ENCODE measurements at regions not wholly inside any gene's neighbourhood (a gene's known extent, or its start where the extent isn't known, plus 50 kb on each side); places are given as distances from the start of the nearest gene placed in this dataset.
A peak's percentile ranks its signal among the peaks of the same experiment; 100 is the strongest.

DNA sequence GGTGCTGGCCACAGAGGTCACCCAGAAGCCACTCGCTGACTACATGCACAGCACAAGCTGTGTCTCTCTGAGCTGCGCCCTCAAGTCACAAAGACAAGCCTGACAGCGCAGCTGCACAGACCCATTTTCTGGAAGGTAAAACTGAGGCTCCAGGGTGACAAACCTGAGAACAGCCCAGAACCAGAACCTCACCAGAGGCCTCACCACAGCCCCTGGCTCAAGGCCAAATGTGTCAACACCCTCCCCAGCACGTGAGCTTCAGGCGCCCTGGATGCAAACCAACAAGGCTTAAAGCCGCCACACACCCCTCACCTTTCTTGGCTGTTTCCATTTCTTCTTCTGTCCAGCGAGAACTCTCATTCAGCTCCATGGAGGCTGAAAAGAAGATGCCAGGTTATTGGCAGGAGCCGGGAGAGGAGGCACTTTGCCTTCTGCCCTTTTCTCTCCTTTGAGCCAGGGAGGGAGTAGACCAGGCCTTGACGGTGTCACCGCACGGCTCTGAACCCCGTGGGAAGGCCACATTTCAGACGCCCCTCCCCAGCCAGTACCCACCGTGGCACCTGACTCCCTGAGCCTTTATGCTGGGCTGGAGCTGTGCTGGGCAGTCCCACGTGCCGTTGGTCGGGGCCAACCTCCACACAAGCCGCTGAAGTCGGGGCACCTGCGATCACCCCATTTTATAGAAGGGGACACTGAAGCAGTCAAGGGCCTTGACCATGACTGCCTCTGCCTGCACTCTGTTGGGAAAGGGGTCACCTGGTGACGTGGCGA lies 103.1 kb downstream of the RFLNA start:
- DNase-seq (ENCODE audit: low spot score) = peak; percentile 25

DNA sequence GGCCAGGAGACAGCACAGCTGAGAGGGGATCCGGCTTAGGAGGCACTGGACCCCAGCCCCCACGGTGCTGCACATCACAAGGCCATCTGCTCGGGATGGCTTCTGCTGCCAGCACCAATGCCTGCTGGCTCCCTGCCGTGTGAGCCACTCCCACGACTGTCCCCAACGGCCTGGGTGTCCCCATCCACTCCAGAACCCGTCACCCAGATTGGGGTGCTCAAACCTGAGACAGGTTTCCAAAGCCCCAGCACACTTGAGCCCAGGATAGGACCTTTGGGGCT lies 102.4 kb downstream of the RFLNA start:
- peak; percentile 13 for DNase-seq (ENCODE audit: low spot score)

DNA sequence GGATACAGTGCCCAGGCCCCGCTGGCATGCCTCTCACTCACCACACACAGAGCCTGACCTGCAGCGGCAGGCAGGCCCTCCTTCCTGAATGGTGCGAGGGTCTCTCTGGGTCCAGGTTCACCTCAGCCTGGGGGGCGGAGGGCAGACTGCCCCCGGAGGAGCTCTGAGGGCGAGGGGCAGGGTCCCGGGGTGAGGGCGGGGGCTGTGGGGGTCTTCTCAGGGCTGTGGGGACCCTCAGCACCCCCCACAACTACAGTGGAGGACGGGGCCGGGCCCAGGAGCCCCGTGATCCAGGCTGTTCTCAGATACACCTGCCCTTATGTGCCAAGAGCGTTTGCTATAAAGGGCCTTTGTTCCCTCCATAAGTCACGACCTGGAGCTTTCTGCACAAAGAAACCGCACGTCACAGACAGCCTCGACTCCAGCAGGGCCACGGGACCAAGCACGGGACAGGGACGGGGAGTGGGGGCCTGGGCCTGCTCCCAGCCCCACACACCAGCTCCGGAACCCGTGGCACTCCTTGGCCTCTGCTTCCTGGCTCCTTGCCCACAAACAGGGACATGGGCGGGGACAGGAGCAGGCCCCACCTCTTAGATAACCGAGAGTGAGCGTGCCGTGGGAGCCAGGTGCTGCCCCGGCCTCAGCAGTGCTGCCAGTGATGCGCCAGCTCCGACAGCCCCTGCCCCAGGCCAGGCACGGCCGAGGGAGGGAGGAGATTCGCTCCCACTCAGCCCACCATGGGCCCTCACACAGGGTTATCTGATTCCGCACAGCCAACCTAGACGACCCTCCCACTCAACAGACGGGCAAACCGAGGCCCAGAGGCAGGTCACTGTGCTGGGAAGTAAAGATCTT lies 101.9 kb downstream of the RFLNA start:
- peak; percentile 76 for DNase-seq (ENCODE audit: low spot score)

DNA sequence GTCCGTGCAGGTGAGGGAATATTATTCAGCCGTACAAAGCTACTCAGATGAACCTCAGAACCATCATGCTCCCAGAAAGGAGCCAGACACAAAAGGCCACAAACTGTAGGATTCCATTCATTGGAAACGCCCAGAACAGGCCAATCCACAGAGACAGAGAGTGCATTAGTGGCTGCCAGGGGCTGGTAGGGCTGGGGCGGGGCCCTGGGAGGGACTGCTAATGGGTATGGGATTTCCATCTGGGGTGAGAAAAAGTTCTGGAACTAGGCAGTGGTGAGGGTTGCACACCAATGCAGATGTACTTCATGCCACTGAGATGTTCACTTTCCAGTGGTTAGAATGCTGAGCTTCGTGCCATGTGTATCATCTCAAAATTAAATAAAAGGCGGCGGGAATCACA lies 101.1 kb downstream of the RFLNA start:
- peak; percentile 38 for DNase-seq (ENCODE audit: low spot score)

DNA sequence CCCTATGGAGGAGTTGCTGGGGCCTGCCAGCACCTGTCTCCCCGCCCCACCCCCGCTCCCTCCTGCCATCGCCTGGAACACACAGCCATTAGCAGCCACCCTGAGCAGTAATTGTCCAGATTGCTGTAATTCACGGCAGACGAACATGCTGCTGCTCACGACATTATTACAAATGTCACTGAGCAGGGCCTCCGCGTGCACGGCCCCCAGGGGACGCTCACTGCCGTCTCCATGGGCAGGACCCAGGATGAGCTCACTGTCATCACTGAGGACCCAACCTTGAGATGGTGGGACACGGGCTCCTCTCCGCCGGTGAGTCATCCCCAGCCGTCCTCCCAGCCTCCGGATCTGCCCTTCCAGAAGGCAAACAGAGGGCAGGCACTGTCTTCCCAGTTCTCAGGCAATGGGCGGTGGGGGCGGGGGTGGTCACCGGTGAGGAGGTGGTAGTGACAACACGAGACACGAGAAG lies 100.4 kb downstream of the RFLNA start:
- no peak for DNase-seq (ENCODE audit: low spot score)

DNA sequence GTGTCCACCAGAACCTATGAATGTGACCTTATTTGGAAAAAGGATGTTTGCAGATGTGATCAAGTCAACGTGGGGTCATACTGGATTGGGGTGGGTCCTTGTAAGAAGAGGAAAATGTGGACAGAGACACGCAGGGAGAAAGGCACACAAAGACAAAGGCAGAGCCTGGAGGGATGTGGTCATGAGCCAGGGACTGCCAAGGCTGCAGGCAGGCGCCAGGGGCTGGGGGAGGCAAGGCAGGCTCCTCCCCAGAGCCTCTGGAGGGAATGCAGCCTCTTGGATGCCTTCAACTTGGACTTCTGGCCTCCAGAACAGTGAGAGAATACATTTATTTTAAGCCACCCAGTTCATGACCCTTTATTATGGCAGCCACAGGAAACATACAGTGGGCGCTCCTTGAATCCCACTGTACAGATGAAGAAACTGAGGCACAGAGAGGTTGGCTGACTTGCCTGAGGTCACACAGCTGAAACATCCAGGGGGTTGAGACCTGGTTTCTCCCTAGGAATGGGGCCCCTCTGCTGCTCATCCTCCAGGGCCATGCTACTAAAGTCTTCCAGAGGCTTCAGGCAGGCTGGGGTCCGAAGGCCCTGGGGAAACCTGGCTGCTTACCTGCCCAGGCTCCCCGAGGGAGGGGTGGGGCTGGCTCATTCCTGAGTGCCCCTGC lies 99.7 kb downstream of the RFLNA start:
- no peak for DNase-seq (ENCODE audit: low spot score)

DNA sequence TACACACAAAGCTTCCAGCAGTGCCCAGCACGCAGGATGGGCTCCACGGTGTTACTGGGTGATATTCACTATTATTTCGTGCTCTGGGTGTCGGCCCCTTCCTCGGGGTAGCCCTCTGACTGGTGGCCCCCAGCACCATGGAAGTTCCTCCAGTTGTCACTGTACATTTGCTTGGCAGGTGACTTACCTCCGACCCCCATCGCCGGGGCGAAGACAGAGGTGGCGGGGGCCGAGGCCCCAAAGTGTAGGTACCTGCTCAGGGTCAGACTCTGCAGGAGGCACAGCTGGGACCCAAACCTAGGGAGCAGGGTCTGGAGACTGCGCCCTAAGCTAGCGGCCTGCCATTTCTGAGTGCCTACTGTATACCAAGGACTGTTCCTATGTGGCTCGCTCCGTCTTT lies 98.9 kb downstream of the RFLNA start:
- DNase-seq (ENCODE audit: low spot score) = no peak

DNA sequence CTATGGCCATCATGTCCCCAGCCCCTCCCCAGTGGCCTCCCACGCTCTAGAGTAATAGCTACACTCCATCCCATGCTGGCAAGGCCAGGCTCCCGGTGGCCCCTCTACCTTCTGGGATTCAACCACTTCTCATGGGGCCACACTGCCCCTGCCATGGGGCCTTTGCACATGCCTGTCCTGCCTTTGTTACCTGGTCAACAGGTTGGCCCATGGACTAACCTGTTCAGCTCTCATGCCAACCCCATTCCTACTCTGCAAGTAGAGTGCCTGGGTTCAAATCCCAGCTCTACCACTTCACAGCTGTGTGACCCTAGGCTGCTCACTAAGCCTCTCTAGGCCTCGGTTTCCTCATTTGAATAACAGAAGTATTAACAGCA lies 98.5 kb downstream of the RFLNA start:
- DNase-seq (ENCODE audit: low spot score) = no peak

DNA sequence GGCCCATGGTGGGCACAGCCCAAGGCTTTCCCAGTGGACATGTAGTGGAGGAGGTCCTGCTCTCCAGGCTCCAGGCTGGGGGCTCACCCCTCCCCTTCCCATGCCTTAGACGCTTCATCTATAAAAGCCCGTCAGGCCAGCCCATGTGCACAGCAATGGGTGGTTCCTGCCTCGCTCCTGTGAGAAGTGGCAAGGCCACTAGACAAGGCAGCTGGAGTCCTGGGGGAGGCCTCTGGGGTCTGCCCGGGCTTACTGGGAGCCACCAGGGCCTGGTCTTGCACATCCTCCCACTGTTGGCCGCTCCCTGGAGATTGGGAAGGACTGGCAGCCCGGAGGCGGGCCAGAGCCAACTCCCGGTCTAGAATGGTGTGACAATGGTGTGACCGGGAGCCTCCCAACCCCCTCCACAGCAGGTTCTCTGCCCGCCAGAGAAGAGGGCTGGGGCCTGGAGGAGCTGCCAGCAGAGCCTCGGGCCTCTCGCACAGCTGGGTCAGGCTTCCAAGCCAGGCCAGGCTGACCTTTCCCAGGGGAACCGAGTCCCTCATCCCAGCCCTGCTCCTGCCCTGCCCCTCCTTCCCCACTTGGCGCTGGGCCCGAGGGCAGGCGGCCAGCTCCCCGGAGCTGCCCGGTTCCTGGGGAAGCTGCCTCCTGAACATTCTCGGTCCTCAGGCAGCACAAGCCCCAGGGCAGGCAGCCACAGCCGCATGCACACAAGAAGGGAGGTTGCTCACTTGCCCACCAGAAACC lies 97.9 kb downstream of the RFLNA start:
- peak; percentile 82 for DNase-seq (ENCODE audit: low spot score)

DNA sequence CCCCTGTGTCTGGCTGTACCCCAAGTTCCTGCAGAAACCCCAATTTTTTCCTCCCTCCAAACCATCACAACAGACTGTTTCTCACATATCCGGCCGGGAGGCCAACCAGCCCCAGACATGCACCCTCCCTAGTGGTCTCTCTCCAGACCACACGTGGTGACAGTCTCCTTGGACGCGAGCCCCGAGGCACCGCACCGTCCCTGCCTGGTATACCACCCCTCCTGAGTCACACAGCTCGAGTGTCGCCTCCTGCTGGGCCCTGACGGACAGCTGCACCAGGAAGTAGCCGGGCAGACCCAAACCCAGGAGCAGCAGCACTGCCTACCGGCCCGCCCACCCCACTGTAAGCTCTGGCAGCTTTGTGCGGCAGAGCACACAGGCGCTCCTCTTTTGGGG lies 97.4 kb downstream of the RFLNA start:
- peak; percentile 59 for DNase-seq (ENCODE audit: low spot score)

DNA sequence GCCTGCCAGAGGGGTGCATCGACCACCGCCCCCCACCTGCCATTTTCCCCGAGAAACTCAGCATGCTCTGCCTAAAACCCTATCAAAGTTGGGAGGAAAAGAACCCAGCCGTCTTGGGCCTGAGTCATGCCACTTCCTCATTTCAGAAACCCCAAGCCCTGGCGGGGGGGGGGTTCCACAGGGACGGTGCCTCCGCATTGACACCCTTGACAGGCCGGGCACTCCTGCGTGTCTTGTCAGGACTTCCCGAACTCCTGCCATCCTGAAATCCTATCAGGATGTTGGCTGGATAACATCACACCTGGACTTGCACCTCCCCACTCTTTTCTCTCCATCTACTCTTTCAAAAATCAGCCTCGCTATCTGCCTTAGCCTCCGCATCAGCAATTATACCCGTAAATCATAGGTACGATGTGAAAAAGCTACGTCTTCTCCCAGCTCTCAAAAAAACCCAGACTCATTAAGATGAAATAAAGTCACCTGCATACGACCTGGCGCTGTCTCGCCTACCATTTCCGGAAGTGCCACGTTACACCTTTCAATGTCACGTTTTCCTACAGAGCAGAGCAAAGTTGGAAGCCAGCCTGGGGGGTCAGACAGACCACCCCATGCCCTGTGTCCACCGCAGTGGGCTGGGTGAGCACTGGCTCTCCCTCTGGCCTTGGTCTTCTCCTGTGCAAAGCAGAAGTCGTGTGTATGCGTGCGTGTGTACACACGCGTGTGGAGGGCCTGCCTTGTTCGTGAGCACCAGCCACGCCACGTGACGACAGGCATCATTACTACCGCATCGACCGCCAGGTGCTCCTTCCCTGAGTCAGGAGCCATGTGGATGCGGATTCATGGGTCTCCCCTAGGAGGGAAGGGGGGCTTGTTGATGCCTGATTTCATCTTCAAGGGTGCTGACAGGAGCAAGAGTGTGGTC lies 96.7 kb downstream of the RFLNA start:
- peak; percentile 70 for DNase-seq (ENCODE audit: low spot score)

DNA sequence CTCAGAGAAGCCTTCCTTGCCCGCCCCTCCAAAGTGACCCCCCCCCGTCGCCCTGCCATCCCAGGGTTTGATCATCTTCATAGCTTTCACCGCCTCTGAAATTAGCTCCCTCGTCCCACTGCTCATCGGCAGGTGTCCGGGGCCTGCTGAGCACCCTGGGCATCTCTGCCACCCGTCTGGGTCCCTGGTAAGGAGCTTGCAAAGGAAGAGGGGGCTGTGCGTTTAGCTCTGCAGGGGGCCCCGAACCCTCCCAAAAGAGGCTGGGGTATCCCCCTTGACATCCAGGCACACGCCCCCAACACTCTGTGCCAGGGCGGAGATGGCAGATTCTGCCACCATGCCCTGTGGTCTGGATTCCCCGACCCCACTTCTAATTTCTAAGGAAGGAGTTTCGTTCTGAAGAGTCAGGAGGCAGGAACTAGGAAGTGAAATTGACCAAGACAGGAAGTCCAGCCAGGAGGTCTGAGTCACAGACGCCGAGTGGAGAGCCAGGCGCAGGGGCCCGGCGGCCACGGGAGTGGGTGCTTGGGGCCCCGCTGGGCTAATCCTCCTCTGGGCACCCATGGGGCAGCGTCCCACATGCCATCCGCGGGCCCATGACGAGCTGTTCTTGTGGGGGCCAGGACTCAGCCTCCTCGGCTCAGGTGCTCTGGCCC lies 95.7 kb downstream of the RFLNA start:
- DNase-seq (ENCODE audit: low spot score) = peak; percentile 75

DNA sequence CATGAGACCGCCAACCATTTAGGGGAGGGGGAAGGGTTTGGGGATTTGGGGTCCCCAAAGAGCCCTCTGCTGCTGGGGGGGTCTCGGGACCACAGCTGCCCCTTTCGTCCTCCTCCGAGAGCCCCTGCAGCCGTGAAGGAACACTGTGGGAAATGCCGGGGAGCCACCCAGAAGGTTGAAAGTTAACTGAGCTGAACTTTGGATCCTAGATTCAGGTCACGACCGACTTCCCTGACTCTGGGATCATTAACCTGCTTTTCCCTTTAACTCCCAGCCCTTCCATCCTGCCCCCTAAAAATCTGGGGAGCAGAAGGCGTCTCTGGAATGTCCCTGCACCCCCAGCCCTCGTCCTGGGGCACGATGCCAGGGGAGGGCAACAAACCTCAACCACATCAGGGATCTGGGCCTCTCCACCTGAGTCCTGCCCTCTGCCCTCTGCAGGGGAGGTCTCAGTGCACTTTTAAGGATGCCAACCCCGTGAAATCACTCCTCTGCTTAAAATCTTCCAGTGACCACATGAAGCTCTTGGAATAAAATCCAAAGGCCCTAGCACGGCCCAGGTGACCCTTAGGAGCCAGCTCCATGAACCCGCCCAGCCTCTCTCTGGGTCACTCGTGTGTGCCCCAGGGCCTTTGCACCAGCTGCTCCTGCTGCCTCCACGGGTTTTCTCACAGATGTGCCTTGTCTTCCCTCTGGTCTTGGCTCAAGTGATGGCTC lies 95.0 kb downstream of the RFLNA start:
- peak; percentile 69 for DNase-seq (ENCODE audit: low spot score)

DNA sequence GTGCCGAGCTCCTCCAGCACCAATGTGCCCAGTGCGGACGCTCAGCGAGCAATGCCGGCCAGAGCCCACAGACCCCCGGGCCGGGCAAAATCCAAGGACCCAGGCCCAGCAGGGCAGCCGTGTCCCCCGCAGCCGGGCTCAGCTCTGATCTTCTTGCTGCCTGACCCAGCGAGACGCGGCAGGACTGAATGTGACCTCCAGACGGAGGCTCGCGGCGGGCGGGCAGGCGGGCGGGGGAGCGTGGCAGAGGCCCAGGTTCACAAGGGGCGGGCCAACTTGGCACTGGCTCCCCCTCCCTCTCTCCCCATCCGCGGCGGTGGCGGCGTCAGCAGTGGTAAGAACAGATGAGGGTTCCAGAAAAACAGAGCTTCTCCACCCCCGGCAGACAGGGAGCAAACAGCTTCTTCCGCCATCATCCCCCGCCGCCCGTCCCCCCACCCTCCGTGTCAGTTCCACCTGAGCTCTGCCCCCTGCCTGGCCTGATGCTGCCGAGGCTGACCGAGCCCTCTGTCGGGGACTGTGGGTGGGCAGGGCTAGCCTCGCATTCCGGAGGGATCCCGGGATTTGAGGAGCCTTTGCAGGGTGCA lies 94.3 kb downstream of the RFLNA start:
- DNase-seq (ENCODE audit: low spot score) = peak; percentile 82

DNA sequence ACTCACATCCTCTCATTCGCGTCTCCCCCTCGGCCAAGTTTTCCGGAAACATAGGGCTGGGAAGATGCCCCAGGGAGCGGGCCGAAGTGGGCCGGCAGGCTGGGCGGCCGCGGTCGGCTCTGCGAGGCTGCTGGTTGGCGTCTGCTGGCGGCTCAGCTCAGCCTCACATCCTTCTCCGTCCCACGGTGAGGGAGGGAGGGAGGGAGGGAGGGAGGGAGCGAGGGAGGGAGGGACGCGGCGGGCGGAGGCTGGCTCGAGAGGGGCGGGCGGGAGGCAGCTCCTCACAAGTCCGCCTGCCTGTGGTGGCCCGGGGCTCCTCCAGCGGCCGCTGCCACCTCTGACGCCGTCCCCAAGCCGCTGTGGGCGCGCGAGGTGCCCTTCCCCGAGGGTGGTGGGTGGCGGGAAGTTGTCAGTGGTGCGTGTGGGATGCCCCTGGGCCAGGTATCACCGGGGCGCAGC lies 93.8 kb downstream of the RFLNA start:
- peak; percentile 79 for DNase-seq (ENCODE audit: low spot score)

DNA sequence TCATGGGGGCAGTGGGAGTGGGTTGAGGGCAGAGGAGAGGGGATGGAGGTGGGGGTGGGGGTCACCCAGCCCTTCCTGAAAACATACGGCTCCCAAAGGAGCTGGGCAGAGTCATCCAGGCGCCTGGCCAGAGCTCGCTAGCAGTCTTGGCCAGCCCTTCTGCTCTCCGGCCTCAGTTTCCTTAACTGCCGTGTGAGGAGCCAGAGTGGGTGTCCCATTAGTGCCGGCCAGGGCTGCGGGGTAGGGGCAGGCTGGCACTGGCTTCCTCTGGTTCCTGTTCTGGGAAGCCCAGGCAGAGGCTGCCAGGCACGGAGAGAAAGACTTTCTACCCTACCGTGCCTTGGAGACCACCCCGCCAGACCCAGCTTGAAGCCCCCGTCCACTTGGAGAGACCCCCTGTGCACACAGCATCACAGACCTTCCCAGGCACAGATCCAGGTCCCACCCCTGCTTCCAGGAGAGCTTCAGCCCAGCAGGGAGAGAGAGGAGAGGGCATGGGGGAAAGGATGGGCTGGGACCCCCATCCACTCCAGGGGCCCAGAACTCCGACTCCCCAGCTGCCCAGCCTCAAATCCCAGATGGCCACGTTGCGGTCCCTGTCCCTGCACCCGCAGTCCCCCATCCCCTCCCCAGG lies 93.3 kb downstream of the RFLNA start:
- no peak for DNase-seq (ENCODE audit: low spot score)

DNA sequence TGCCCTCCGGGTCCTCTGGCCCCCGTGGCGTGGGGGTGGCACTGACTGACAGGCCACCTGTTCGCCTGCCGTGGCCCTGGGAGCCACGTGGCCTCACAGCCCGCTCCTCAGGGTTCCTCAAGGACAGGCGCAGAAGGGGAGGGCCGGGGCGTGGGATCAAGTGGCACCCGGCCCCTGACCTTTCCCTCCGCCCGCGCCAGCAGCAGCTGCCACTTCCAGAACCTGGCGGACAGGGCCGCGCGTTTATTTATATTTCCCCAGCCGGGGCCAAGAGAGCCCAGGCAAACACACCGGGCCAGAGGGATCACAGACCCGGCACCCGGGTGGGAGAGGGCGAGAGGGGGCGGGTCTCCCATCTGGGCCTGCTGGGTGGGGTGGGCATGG lies 92.6 kb downstream of the RFLNA start:
- no peak for DNase-seq (ENCODE audit: low spot score)

DNA sequence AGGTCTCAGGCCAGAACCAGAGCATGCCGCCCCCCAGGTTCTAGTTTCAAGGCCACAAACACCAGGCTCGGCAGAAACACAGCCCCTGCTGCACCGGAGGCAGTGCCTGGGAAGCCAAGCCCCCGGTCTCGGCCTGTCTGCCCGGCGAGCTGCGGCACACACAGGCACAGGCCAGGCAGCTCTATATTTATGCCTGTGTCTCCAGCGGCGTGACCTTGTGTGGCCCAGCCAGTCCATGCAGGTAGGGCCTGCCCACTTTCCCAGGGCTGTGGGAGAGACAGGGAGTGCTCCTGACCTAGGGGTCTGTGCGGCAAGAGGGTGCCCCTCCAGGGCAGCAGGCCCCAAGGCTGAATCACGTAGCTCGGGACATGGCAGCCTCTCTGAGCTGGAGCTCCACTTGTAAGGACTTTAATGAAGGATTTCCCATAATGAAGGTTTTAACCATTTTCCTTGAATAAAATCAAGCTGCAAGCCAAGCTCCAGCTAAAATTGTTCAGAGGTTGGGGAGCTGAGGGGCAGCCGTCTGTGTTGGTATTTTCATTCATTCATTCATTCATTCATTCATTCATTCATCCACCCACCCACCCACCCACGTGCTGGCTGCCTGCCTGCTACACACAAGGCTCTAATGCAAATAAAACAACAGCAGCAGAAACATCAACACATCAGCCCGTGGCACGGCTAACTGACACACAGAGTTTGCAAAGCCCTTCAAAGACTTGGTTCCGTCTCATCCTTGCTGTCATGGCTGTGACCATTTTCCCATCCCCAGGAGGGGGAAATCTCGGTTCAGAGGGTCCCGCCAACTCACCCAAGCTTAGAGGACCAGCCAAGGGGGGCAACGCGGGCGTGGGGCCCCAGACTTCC lies 92.0 kb downstream of the RFLNA start:
- DNase-seq (ENCODE audit: low spot score) = no peak
